ENCODE measurements at regions not wholly inside any gene's neighbourhood (a gene's known extent, or its start where the extent isn't known, plus 50 kb on each side); places are given as distances from the start of the nearest gene placed in this dataset.

- TF ChIP-seq, protein P1, sequence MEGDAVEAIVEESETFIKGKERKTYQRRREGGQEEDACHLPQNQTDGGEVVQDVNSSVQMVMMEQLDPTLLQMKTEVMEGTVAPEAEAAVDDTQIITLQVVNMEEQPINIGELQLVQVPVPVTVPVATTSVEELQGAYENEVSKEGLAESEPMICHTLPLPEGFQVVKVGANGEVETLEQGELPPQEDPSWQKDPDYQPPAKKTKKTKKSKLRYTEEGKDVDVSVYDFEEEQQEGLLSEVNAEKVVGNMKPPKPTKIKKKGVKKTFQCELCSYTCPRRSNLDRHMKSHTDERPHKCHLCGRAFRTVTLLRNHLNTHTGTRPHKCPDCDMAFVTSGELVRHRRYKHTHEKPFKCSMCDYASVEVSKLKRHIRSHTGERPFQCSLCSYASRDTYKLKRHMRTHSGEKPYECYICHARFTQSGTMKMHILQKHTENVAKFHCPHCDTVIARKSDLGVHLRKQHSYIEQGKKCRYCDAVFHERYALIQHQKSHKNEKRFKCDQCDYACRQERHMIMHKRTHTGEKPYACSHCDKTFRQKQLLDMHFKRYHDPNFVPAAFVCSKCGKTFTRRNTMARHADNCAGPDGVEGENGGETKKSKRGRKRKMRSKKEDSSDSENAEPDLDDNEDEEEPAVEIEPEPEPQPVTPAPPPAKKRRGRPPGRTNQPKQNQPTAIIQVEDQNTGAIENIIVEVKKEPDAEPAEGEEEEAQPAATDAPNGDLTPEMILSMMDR (conservative IDR thresholded peaks at IDR 0.05; ENCODE audit: low read depth, low read length), result no peak
- no peak for TF ChIP-seq EZH2phosphoT487 (IDR thresholded peaks at IDR 0.05; ENCODE audit: borderline replicate concordance, low read length)
- TF ChIP-seq EZH2 (IDR thresholded peaks at IDR 0.05; ENCODE audit: low read length, unreplicated experiment), result no peak
These were observed 453.4 kb upstream of the SPTLC3 start for GRCh38 chr20:12555369-12555768.

All from PC-3 (cell line).